ENCODE measurements at regions not wholly inside any gene's neighbourhood (a gene's known extent, or its start where the extent isn't known, plus 50 kb on each side); places are given as distances from the start of the nearest gene placed in this dataset.
"Not testable (repeated sequence)": the region's sequence is repeated elsewhere in the genome, so short reads cannot be mapped to it uniquely, and the experiment has no call there.

DNA sequence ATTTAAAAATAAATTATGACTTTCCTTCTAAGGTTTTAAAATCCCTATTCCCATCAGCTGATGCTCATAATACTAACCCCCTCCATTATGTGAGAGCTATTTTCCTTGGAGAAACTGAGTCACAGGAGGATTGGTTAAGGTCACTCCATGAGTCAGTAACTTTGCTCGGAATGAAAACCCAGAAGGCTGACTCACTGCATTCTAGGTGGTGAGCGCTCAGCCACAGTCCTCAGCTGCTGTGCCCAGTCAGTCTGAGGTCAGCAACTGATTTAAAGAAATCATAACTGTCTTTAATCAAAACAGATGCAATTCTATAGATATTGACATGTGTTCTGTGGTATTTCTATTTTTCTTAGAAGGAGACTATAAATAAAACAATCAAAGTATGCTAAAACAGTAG is 359.2 kb downstream of the GJA1 start:
- Histone ChIP-seq H3K9me2 (replicated peaks; ENCODE audit: low read depth, low read length) (no peaks in the 10 kb centered on the region), H3K9me3 (ENCODE audit: insufficient read depth, low read depth, low read length) (no peaks in the 10 kb centered on the region), H2AFZ (ENCODE audit: low read length) (no peak overlapping the region), H3K4me1 (ENCODE audit: insufficient read depth, low read length, poor library complexity, severe bottlenecking) (no peaks in the 10 kb centered on the region), H4K20me1 (ENCODE audit: insufficient read depth, low read length, poor library complexity, severe bottlenecking) (no peaks in the 10 kb centered on the region), H3K4me3 (ENCODE audit: low read length, poor library complexity, severe bottlenecking) (no peak overlapping the region), H3K27me3 (ENCODE audit: insufficient read depth, low read length, poor library complexity, severe bottlenecking) (no peaks in the 10 kb centered on the region), H3K36me3 (ENCODE audit: insufficient read depth, low read length) (no peaks in the 10 kb centered on the region), H3K4me2 (ENCODE audit: low read depth, low read length, poor library complexity, severe bottlenecking) (no peak overlapping the region), H3F3A (ENCODE audit: low read depth) (no peaks in the 10 kb centered on the region), H3K79me2 (ENCODE audit: insufficient read depth, low read length) (no peaks in the 10 kb centered on the region), H3K9ac (ENCODE audit: low read depth, low read length, poor library complexity, severe bottlenecking) (no peak overlapping the region)
- TF ChIP-seq CTCF (conservative IDR thresholded peaks at IDR 0.05; ENCODE audit: low read length) (no peak), EZH2phosphoT487 (IDR thresholded peaks at IDR 0.05; ENCODE audit: borderline replicate concordance) (no peak)

- not testable (repeated sequence) for H3K9me2 ChIP-seq (replicated peaks; ENCODE audit: low read depth, low read length); H3K4me3 ChIP-seq (ENCODE audit: low read length, poor library complexity, severe bottlenecking); H3K9ac ChIP-seq (ENCODE audit: low read depth, low read length, poor library complexity, severe bottlenecking); H3K4me2 ChIP-seq (ENCODE audit: low read depth, low read length, poor library complexity, severe bottlenecking); H3K36me3 ChIP-seq (ENCODE audit: insufficient read depth, low read length); H3F3A ChIP-seq (ENCODE audit: low read depth); H3K79me2 ChIP-seq (ENCODE audit: insufficient read depth, low read length); H3K27me3 ChIP-seq (ENCODE audit: insufficient read depth, low read length, poor library complexity, severe bottlenecking); H3K9me3 ChIP-seq (ENCODE audit: insufficient read depth, low read depth, low read length); H2AFZ ChIP-seq (ENCODE audit: low read length); H4K20me1 ChIP-seq (ENCODE audit: insufficient read depth, low read length, poor library complexity, severe bottlenecking); H3K4me1 ChIP-seq (ENCODE audit: insufficient read depth, low read length, poor library complexity, severe bottlenecking)
Observed at GRCh38 chr6:121797598-121797997, 362.2 kb downstream of the GJA1 start.

GRCh38 chr6:121798126-121798525 is 362.7 kb downstream of the GJA1 start:
- not testable (repeated sequence) for H3K9ac ChIP-seq (ENCODE audit: low read depth, low read length, poor library complexity, severe bottlenecking); H3K9me2 ChIP-seq (replicated peaks; ENCODE audit: low read depth, low read length); H3K36me3 ChIP-seq (ENCODE audit: insufficient read depth, low read length); H2AFZ ChIP-seq (ENCODE audit: low read length); H3K4me1 ChIP-seq (ENCODE audit: insufficient read depth, low read length, poor library complexity, severe bottlenecking); H4K20me1 ChIP-seq (ENCODE audit: insufficient read depth, low read length, poor library complexity, severe bottlenecking); H3K79me2 ChIP-seq (ENCODE audit: insufficient read depth, low read length); H3K4me2 ChIP-seq (ENCODE audit: low read depth, low read length, poor library complexity, severe bottlenecking); H3F3A ChIP-seq (ENCODE audit: low read depth); H3K27me3 ChIP-seq (ENCODE audit: insufficient read depth, low read length, poor library complexity, severe bottlenecking); H3K9me3 ChIP-seq (ENCODE audit: insufficient read depth, low read depth, low read length); H3K4me3 ChIP-seq (ENCODE audit: low read length, poor library complexity, severe bottlenecking)

- Histone ChIP-seq H4K20me1 (ENCODE audit: insufficient read depth, low read length, poor library complexity, severe bottlenecking) (no peaks in the 10 kb centered on the region), H3K9ac (ENCODE audit: low read depth, low read length, poor library complexity, severe bottlenecking) (no peak overlapping the region), H3F3A (ENCODE audit: low read depth) (no peaks in the 10 kb centered on the region), H3K4me1 (ENCODE audit: insufficient read depth, low read length, poor library complexity, severe bottlenecking) (no peaks in the 10 kb centered on the region), H3K79me2 (ENCODE audit: insufficient read depth, low read length) (no peaks in the 10 kb centered on the region), H2AFZ (ENCODE audit: low read length) (no peak overlapping the region), H3K9me3 (ENCODE audit: insufficient read depth, low read depth, low read length) (peaks cover 2% of the 10 kb centered on the region; the same call in 1 of the 2 replicates), H3K9me2 (replicated peaks; ENCODE audit: low read depth, low read length) (no peaks in the 10 kb centered on the region), H3K27me3 (ENCODE audit: insufficient read depth, low read length, poor library complexity, severe bottlenecking) (no peaks in the 10 kb centered on the region), H3K36me3 (ENCODE audit: insufficient read depth, low read length) (no peaks in the 10 kb centered on the region), H3K4me2 (ENCODE audit: low read depth, low read length, poor library complexity, severe bottlenecking) (no peak overlapping the region), H3K4me3 (ENCODE audit: low read length, poor library complexity, severe bottlenecking) (no peak overlapping the region)
- TF ChIP-seq EZH2phosphoT487 (IDR thresholded peaks at IDR 0.05; ENCODE audit: borderline replicate concordance) (no peak), CTCF (conservative IDR thresholded peaks at IDR 0.05; ENCODE audit: low read length) (no peak)
Observed at GRCh38 chr6:121799574-121799973, 364.1 kb downstream of the GJA1 start.

Measured in Loucy (cell line).